ENCODE measurements at regions not wholly inside any gene's neighbourhood (a gene's known extent, or its start where the extent isn't known, plus 50 kb on each side); places are given as distances from the start of the nearest gene placed in this dataset.

DNA sequence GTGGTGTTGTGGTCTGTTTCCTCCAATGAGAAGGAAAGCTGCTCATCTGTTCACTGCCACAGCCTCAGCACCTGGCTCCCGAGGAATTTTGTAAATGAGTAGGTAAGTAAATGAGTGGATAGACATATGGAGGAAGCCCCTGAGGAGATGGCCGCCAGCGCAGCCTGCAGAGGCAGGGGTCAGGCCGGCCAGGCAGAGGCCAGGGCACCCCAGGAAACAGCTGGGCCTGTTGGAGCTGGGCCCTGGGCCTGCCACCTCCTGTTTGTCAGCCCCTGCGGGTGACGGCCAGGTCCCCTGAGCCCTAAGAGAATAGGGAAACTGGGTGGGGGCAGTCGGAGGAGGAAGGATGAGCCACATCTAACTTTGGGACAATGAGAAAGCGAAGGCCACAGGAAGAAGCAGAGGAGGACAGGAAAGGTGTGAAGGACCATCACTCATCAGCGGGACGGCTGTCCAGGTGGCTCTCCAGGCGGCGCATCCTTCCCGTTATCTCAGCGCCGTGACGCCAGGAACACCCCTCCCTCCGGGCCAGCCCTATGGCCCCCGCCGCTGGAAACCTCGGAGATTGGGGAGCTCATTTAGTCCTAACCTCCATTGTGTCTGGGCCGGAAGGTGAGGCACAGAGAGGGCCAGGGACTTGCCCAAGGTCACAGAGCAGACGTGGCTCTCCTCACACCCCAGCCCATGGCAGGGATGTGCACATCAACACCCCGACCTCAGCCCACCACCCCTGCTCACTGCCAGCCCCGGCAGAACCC lies 142.3 kb upstream of the UNC5B start:
- no peak for DNase-seq (ENCODE audit: low read depth, low spot score)

GRCh38 chr10:71070741-71071140 lies 141.6 kb upstream of the UNC5B start:
- no peak for DNase-seq (ENCODE audit: low read depth, low spot score)

GRCh38 chr10:71072131-71072822 lies 140.1 kb upstream of the UNC5B start:
- no peak for DNase-seq (ENCODE audit: low read depth, low spot score)

- no peak for DNase-seq (ENCODE audit: low read depth, low spot score)
Observed at GRCh38 chr10:71072823-71073210, 139.6 kb upstream of the UNC5B start.

DNA sequence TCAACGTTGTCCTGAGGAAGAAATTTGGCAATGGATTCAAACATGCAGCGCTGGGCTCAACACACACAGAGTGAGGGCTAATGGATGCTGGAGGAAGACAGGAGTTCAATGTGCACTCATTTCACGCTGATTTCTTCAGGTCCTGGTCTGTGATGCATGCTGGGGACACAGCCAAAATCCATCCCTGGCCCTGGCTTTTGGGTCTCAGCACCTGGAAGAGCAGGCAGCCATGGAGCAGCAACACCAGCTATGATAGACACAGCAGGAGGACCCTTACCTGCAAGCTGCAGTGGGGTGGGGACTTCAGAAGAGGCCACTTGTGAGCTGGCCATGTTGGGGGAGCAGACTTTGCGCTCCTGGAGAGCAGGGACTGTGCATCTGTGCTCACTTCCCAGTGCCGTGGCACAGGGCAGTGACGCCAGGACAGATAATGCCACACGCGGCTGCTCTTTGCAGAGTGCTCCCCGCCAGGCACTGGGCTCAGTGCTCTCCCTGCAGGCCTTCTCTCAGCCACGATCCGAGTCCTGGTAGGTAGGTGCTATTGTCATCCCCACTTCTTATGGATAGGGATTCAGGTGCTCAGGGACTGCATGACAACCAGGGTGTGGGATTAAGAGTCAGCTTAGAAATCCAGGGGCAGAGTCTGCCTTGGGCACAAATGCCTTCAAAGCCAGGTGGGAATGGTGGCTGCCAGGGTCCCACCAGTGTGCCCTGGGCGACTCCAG lies 138.8 kb upstream of the UNC5B start:
- DNase-seq (ENCODE audit: low read depth, low spot score), result no peak

DNA sequence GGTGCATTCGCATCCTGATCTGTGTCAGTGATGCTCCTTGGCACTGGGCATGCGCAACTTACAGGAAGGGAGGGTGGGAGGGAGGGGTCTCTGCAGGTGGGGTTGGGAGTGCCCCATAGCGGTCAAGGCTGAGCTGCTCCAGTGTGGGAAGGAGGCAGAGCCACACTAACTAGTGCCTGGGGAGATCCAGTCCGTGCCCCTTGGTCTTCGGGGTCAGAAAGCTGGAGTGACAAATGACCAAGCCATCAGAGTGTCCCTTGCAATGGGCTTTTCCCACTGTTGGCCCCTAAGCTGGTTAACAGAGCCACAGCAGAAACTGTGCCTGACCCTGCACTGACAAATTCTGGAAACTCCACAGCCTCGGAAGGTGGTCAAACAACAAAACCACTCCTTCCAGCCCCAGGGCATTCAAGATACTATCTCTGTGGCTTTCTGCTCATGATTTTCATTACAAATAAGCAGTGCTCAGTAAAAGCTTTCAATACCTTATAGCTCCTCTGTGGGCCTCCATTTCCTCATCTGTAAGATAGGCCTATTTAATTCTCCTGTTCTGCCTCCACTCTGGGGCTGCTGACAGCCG lies 138.1 kb upstream of the UNC5B start:
- DNase-seq (ENCODE audit: low read depth, low spot score), result no peak

GRCh38 chr10:71075086-71075758 lies 137.1 kb upstream of the UNC5B start:
- DNase-seq (ENCODE audit: low read depth, low spot score), result no peak

- DNase-seq (ENCODE audit: low read depth, low spot score), result no peak
Observed at GRCh38 chr10:71075759-71076472, 136.5 kb upstream of the UNC5B start.

DNA sequence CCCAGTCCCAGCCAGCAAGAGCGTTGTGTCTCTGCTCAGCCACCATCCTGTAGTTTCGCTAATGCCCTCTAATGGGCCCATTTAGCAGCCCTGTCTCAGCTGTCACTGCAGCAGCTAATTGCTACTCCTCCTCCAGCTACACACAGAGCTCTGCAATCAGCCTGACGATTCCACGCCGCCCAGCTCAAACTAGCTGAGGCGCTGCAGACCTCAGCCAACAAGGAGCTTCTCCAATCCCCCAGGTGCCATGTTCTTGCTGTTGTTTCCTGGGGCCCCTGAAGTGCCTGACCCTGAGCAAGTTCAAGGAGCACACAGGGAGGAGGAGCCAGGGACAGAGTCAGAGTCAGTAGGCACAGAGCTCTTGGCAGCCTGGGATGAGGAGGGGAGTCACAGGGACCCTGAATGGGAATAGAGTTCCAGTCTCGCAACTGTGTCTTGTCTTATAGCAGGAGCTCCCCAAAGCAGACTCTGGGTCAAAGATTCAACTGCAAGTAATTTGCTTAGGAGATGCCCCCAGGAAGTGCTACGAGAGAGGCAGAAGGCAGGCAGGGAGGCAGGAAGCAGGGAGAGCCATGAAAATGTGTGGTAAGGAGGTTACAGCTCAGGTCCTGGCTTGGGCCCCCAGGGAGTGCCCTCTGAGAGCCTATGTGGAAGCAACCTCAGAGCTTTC lies 135.8 kb upstream of the UNC5B start:
- no peak for DNase-seq (ENCODE audit: low read depth, low spot score)

DNA sequence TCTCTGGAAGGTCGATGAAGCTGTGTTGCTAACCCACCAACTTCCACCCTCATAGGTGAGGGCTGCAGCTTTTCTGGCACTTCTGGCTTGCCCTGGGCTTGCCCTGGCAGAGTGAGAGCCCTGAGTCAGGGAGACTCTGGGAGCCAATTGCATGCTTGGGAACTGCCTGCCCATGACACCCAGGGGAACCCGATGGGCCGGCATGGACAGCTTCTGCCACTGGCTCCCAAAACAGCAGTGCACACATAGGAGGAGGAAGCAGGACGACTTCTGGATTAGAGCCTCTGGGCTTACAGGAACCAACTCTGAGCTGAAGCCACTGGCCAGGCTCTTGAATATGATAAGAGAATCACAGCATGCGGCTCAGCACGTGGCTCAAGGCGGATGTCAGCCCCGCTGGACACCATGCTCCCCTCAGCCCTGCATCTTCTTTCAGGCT lies 135.2 kb upstream of the UNC5B start:
- no peak for DNase-seq (ENCODE audit: low read depth, low spot score)

DNA sequence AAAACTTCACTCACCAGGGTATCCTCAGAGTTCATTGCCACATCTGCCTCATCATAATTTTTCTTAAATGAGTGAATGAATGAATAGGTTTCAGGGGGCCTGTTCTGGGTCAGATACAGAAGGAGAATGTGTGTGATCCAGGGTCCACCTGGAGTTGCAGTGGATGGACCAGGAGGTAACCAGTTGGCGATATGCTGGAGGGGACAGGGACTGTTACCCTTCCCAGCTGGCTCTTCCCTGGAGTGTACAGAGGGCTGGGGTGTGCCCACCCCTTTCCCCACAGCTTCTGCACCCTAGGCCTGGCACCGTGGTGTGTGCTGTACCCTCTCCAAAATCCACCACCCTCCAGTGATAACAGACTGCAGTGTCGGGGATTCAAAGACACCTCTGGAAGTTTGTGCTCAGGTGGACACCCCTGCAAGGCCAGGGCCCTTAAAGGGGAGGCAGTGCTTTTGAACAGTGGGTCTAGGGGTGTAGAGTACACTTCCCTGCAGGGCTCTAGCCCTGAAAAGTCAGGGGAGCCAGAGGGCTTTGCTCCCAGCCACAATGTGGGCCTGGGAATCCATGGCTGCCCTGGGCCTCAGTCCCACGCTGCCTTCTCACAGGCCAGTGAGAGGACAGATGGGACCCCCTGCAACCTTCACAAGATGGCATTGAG lies 134.4 kb upstream of the UNC5B start:
- DNase-seq (ENCODE audit: low read depth, low spot score), result no peak

- no peak for DNase-seq (ENCODE audit: low read depth, low spot score)
Observed at GRCh38 chr10:71078454-71079145, 133.8 kb upstream of the UNC5B start.

DNA sequence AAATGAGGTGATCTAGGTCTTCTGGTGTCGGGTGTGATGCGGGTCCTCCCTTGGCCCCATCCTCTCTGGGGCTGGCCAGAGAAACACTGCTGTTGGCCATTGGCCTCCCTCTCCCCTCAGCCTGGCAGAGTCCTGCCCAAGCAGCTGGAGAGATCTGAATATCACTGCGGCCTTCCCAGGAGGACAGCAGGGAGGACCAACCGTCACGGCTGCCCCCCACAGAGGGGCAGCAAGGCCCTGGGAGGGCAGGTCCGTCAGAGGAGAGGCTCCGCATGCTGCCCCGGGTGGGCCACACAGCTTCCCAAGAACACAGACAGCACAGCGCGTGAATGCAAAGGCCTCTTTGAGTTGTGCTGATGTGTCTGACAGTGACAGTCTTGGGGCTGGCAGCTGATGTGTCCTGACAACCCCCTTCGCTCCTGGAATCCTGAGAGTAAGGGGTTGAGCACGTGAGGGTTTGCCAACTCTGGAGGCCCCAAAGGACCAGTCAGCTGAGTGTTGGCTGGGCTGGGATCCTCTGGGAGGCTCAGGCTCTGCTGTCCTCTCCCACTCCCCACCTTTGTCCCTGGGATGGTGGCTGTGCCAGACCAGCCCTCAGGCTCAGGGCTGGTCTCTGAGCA lies 132.5 kb upstream of the UNC5B start:
- DNase-seq (ENCODE audit: low read depth, low spot score), result no peak

DNA sequence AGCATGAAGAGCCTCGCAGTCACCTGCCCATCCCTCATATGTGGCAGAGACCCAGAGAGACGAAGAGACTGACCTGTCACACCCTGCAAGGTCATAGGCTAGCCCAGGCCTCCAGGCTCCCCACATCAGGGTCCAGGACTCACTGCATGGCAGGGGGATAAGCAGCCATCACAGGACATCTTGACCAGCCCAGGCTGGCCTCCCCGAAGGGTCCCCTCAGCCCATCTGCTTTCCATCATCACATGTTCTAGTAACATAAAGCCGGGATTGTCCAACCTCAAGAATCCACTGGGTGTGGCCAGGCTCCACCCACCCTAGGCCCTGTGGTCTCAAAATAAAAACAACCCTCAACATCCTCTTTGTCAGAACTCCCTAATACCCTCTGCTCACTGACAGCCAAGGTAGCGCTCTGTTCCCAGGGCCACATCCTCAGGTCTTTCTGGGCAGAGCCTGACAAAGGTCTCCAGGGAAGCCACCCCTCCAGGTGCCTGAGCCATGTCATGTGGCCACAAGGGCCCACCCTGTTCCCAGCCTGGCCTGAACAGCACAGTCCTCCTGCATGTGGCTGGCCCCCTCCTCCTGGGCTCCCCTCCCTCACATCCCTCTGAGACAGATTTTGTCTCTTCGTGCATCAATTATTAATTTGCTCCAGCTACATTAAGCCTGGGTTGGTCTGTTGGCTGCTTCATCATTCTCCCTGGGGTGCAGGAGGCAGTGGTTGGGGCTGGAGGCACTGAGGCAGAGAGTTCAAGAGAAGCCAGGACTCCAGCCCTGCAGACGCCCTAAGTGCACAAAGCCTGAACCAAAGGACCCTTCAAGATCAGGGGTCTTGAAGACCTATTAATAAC lies 131.8 kb upstream of the UNC5B start:
- DNase-seq (ENCODE audit: low read depth, low spot score), result no peak

GRCh38 chr10:71081229-71081560 lies 131.2 kb upstream of the UNC5B start:
- DNase-seq (ENCODE audit: low read depth, low spot score), result no peak

GRCh38 chr10:71081912-71082311 lies 130.5 kb upstream of the UNC5B start:
- DNase-seq (ENCODE audit: low read depth, low spot score), result no peak

DNA sequence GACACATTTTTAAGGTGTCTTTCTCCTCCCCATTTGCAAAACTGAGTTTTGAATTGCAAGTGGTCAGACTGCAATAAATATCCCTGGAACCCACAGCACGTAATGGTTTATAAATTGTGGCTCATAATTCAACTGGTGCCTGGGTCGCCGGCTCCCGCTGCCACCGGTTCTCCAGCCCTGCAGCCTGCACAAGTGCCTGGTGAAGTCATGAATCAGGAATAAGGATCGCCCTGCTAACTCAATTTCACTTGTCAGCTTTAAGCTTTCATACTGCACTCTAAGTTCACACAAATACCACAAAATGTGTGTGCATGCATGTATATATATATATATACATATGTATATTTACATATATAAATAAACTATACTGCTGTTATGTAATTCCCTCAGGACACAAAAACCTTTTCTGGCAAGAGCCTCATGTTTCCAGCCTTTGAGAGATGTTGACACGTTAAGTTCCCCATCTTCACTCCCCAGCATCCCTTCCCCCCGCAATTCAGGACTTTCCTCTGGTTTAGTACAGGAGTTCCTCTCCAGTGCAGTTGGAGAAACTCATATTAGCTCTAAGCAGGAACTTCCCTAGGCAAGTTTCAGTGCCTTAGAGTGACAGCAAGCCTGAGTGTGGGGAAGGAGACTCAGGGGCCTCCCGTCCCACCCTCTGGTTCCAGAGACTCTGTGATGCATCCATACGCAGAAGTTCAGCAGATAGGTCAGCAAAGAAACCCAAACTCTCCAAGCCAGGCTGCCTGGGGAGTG lies 129.2 kb upstream of the UNC5B start:
- no peak for DNase-seq (ENCODE audit: low read depth, low spot score)

GRCh38 chr10:71083716-71083975 lies 128.7 kb upstream of the UNC5B start:
- no peak for DNase-seq (ENCODE audit: low read depth, low spot score)

Data from astrocyte of the hippocampus (primary cell).